GM12891 (cell line): ENCODE measurements at regions not wholly inside any gene's neighbourhood (a gene's known extent, or its start where the extent isn't known, plus 50 kb on each side); places are given as distances from the start of the nearest gene placed in this dataset.

ENCODE experiments used
- POLR2AphosphoS5 ChIP-seq: IDR thresholded peaks from 2 replicates; pipeline ENCODE4 v1.6.1; 2011; ENCODE audit warnings: low read depth, low read length, control low read depth
- TAF1 ChIP-seq: IDR thresholded peaks from 2 replicates; pipeline ENCODE4 v1.6.1; 2011; ENCODE audit warnings: low read depth, low read length, control low read depth

DNA sequence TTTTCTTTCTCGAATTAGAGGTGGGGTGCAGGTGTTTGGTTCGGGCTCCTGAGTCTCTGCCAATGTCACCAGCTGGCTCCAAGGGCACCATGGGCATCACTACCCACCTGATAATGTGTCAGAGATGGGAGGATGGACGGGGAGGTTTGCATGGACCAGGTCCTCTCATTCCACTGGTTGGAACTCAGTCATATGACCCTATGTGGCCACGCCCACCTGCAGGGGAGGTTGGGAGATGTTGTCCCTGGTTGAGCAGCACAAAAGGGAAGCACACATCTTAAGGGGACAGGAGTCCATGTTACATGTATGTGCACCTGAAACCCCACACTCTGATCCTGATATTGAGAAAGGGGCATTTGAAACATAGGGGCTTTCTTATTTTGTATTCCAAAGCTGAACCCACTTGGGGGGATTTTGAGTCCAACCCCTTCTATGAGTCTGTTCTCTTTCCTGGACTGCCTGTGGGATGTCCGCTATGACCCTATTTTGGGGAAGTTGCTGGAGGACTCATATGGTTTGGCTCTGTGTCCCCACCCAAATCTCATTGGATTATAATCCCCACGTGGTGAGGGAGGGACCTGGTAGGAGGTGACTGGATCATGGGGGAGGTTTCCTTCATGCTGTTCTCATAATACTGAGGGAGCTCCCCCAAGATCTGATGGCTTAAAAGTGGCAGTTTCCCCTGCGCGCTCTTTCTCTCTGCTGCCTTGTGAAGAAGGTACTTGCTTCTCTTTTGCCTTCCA lies 66.9 kb upstream of the BAIAP2L1 start:
- no peak for TF ChIP-seq POLR2AphosphoS5
- TF ChIP-seq TAF1: no peak
